NCI-H82 treated with DMSO at 0.1 percent for 48 hours (cell line): ENCODE measurements at regions not wholly inside any gene's neighbourhood (a gene's known extent, or its start where the extent isn't known, plus 50 kb on each side); places are given as distances from the start of the nearest gene placed in this dataset.

Source experiments
- DNase-seq: peaks from one replicate; lab custom pipeline; 2025; ENCODE audit not compliant: unreplicated experiment; lab: John Stamatoyannopoulos, UW

- DNase-seq: no peak
Measured at GRCh38 chr1:191870490-191870889, 287.8 kb upstream of the RGS18 start.

- no peak for DNase-seq
Measured at GRCh38 chr1:191875994-191876393, 282.3 kb upstream of the RGS18 start.

GRCh38 chr1:191876631-191877030 lies 281.6 kb upstream of the RGS18 start:
- no peak for DNase-seq

GRCh38 chr1:191882870-191883269 lies 275.4 kb upstream of the RGS18 start:
- DNase-seq: no peak

- DNase-seq: no peak
Measured at GRCh38 chr1:191886977-191887376, 271.3 kb upstream of the RGS18 start.

- DNase-seq: no peak
Measured at GRCh38 chr1:191888996-191889622, 269.2 kb upstream of the RGS18 start.

GRCh38 chr1:191889623-191890003 lies 268.6 kb upstream of the RGS18 start:
- no peak for DNase-seq

GRCh38 chr1:191890433-191891088 lies 267.7 kb upstream of the RGS18 start:
- DNase-seq: no peak

GRCh38 chr1:191892716-191893115 lies 265.5 kb upstream of the RGS18 start:
- DNase-seq: no peak

- DNase-seq: no peak
Measured at GRCh38 chr1:191895049-191895448, 263.2 kb upstream of the RGS18 start.

GRCh38 chr1:191895462-191896058 lies 262.7 kb upstream of the RGS18 start:
- DNase-seq: no peak

GRCh38 chr1:191897134-191897533 lies 261.1 kb upstream of the RGS18 start:
- DNase-seq: no peak

- no peak for DNase-seq
Measured at GRCh38 chr1:191901651-191902050, 256.6 kb upstream of the RGS18 start.

GRCh38 chr1:191904991-191905390 lies 253.3 kb upstream of the RGS18 start:
- DNase-seq: no peak

GRCh38 chr1:191905781-191906180 lies 252.5 kb upstream of the RGS18 start:
- DNase-seq: no peak

GRCh38 chr1:191907121-191907520 lies 251.1 kb upstream of the RGS18 start:
- no peak for DNase-seq

- DNase-seq: no peak
Measured at GRCh38 chr1:191910245-191910644, 248.0 kb upstream of the RGS18 start.

- DNase-seq: no peak
Measured at GRCh38 chr1:191912517-191912916, 245.7 kb upstream of the RGS18 start.

- no peak for DNase-seq
Measured at GRCh38 chr1:191913260-191913977, 244.8 kb upstream of the RGS18 start.

- no peak for DNase-seq
Measured at GRCh38 chr1:191929383-191929782, 228.9 kb upstream of the RGS18 start.

GRCh38 chr1:191943684-191944083 lies 214.6 kb upstream of the RGS18 start:
- no peak for DNase-seq

- DNase-seq: no peak
Measured at GRCh38 chr1:191953526-191953925, 204.7 kb upstream of the RGS18 start.
